SK-MEL-5 (cell line): ENCODE measurements at regions not wholly inside any gene's neighbourhood (a gene's known extent, or its start where the extent isn't known, plus 50 kb on each side); places are given as distances from the start of the nearest gene placed in this dataset.

Experiments used
- DNase-seq: peaks from one replicate; pipeline ENCODE4 v3.0.0-alpha.2; 2016; ENCODE audit warnings: low read depth, low spot score
- in situ Hi-C: cut with HindIII; loops from 2 replicates; pipeline ENCODE4 v1.10.0; 2016; ENCODE audit warnings: low sequenced_read_pairs, high pct_unique_total_duplicates, low pct_unique_long_range_greater_than_20kb

- in situ Hi-C loops, result no loop called here
These were observed 140.4 kb downstream of the ENGASE start for GRCh38 chr17:79214940-79215604.

GRCh38 chr17:79214459-79214858, 139.8 kb downstream of the ENGASE start:
- in situ Hi-C loops, result no loop called here
- no peak for DNase-seq

More at GRCh38 chr17:79214940-79215604, 140.4 kb downstream of the ENGASE start:
- no peak for DNase-seq

GRCh38 chr17:79213305-79213704, 138.7 kb downstream of the ENGASE start:
- in situ Hi-C loops, result no loop called here
- no peak for DNase-seq

- in situ Hi-C loops, result no loop called here
- DNase-seq, result no peak
These were observed 137.8 kb downstream of the ENGASE start for GRCh38 chr17:79212149-79213087.

- in situ Hi-C loops, result no loop called here
- no peak for DNase-seq
These were observed 136.6 kb downstream of the ENGASE start for GRCh38 chr17:79211061-79211770.

- in situ Hi-C loops, result no loop called here
These were observed 136.0 kb downstream of the ENGASE start for GRCh38 chr17:79210638-79211037.

GRCh38 chr17:79207960-79208359, 133.3 kb downstream of the ENGASE start:
- in situ Hi-C loops, result no loop called here
- no peak for DNase-seq

More at GRCh38 chr17:79210638-79211037, 136.0 kb downstream of the ENGASE start:
- no peak for DNase-seq

GRCh38 chr17:79205688-79206205, 131.1 kb downstream of the ENGASE start:
- no peak for DNase-seq
- in situ Hi-C loops, result no loop called here

DNA sequence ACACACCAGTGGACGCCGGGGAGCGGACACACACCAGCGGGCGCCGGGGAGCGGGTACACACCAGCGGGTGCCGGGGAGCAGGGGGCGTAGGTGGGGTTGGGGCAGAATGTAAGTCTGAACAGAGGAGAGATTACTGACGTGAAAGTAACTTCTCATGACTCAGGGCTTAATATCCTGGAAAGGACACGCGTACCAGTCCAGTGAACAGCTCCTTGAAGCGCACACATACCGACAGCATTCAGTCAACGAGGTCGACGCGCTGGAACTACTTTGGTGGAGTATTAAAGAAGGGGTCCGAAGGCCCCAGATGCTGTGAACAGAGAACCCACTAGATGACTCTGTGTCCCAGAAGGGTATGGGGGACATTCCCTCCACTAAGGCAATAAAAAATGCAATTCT, 129.6 kb downstream of the ENGASE start:
- DNase-seq, result no peak
- in situ Hi-C loops, result no loop called here

GRCh38 chr17:79203657-79204056, 129.0 kb downstream of the ENGASE start:
- no peak for DNase-seq

GRCh38 chr17:79203016-79203415, 128.4 kb downstream of the ENGASE start:
- in situ Hi-C loops, result no loop called here
- no peak for DNase-seq

More at GRCh38 chr17:79203657-79204056, 129.0 kb downstream of the ENGASE start:
- in situ Hi-C loops, result no loop called here

GRCh38 chr17:79202480-79202879, 127.9 kb downstream of the ENGASE start:
- in situ Hi-C loops, result no loop called here
- no peak for DNase-seq

DNA sequence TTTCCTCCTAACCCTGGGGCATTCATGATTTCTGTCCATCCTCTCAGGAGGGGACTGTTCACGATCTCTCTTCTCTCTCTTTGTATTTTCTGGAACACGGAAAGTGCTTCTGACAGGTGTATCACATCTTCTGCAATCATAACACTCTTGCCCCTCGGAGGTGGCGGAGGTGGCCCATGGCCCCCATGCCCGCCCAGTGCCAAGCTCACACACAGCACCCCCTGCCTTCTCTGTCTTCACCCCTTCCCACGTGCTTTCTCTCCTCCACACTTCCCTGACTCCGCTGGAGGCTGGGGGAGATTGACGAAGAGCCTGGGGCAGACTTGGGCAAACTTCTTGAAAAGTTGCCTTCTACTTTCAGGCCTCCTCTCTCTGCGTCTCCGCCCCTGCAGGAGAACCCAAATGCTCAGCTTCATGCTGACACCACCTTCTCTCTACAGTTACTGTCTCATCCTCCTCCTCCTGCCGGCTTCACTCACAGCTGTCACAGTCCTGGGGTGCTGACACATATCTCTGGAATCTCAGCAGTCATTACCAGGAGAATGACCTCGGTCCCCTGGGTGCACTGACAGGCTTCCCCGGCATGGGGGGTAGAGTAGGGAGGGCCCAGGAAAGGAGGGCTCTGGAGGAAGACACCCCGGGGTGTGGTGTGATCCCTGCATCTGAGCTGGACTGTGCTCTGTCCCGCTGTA, 127.1 kb downstream of the ENGASE start:
- DNase-seq, result no peak
- in situ Hi-C loops, result no loop called here

DNA sequence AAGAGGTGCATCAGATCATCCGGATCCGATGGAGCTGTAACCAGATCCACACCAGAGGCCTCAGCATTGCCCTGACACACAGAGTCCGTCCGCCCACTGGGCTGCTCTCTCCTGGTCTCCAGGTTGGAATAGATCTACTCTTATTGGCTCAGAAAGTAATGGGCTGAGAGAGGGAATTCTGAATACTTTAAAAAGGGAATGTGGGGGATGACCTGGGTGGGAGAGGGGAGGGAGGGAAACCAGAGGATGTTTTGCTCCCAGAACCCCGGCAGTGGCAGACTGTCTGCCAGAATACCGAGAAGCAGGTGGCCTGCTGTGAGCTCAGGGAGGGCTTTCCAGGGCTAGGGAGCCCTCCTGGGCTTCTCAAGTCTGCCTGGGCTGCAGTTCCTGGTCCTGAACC, 126.5 kb downstream of the ENGASE start:
- in situ Hi-C loops, result no loop called here

DNA sequence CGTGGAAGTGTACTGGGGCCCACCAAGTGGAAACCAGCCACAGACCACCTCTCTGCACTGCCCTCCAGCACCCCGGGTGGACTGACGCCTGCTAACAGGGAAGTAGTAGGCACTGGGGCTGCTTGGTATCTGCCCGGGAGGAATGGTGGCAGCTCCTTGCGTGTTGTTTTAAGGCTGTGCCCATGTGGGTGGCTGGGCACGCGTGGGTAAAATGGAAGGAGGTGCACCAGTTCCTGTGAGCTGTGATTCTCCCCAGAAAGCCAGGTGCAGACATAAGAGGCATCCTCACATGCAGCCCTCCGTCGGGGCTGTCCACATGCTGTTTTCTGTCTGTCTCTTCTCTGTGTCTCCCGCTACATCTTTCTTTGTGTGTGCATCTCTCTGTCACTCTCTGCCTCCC, 122.3 kb downstream of the ENGASE start:
- DNase-seq, result no peak
- in situ Hi-C loops, result loop anchor here (25.0 kb wide), 1 partner anchor 465 kb away; no protein-coding TSS in a partner anchor

More for the DNA sequence above, 126.5 kb downstream of the ENGASE start:
- DNase-seq, result no peak

DNA sequence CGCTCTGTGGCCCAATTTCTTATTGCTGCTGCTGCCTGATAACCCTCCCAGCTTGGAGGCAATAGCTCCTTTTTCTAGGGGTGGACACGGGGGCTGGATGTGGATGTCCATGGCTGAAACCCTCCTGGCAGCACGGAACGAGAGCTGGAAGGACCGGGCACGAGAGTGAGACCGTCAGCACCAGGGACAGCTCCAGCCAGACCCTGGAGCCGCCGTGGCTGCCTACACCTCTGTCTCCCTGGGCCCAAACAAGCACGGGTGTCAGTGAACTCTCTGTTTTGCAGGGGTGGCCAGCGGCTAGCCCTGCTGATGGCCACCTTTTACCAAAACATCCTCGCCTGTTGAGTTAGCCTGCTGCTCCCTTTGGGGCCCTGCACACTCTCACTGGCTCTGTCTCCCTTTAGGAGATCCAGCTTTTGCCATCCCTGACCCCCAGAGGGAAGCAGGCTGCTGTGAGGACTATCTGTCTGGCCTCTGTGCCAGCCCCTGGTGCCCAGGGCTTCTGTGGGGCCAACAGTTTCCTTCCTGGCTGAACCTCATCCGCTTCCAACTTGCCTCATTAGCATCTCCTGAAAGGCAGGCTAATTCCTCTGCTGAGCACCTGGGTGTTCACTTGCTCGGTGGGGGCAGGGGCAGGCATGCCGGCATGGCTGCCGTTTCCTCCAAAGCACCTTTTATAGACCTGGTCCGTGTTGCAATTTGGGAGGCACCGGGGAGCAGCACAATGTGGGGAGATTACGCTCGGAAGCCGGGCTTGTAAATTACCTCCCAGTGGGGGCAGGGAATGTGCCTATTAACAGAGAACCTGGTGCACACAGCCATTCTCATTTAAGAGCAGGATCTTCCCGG, 118.1 kb downstream of the ENGASE start:
- DNase-seq, result peak; percentile 40
- in situ Hi-C loops, result loop anchor here (25.0 kb wide), 1 partner anchor 470 kb away; no protein-coding TSS in a partner anchor
